Stimulated activated naive CD4-positive, alpha-beta T cell (primary cell): ENCODE measurements at regions not wholly inside any gene's neighbourhood (a gene's known extent, or its start where the extent isn't known, plus 50 kb on each side); places are given as distances from the start of the nearest gene placed in this dataset.
"Not testable (repeated sequence)": the region's sequence is repeated elsewhere in the genome, so short reads cannot be mapped to it uniquely, and the experiment has no call there.

Experiments used
- DNase-seq, 6 experiments: peaks; one replicate each; lab custom pipeline; 2025; lab: John Stamatoyannopoulos, UW

DNA sequence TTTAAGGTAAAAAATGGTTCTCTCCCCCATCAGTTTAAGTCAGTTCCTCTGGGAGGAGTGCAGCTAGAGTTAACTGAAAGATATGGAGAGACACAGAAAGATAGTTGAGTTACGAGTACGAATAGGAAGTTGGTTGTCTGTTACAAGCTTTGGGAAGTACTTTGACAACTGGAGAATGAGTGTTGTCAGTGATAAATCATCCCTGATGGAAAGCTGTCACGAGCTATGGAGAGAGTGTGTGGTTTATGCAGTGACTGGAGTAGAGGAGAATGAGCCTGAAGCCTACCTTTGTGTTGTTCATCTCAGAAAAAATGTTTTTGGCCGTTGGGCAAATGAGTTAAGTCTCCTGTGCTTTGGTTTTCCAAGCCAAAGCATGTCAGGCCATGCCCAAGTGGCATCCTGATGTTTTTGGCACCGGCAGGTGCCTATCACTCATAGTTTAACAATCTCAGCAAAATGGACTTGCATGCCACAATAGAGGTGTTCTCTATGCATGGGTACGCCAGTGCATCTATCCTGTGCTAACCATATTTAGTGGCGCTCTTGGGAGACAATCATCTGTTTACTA, 350.2 kb downstream of the IRS2 start:
- no peak for DNase-seq

DNA sequence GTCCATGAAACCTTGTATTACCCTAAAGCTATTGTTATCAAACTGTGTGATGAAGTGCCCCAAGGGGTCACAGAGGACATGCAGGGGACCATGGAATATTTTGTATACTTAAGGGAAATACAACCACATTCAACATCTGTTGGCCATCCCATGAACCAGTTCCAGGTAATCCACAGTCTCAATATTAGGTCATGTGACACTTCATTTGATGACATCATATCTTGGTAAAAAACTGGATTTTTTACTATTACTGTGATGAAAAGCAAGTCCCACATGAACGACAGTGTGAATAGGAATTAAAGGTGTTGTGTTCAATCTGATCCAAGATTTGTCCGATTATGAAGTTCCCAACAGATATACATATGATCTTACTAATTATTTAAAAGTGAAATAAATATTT, 355.2 kb downstream of the IRS2 start:
- no peak for DNase-seq

DNA sequence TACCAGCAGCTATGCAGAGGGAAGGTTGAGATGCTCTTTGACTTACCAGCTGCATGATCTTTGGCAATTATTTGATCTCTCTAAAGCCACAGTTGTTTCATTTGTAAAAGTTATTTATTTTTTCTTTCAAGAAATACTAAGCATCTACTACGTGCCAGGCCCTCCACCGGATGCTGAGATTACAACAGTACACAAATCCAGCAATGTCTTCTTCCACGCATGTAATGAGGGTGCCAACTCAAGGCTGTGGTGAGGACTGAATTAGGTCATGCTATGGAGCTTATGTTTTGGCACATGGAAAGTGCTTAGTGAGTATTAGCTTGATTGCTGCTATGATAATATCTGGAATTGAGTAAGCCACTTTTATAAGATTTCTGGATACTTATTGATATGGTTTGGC, 358.2 kb downstream of the IRS2 start:
- no peak for DNase-seq

DNA sequence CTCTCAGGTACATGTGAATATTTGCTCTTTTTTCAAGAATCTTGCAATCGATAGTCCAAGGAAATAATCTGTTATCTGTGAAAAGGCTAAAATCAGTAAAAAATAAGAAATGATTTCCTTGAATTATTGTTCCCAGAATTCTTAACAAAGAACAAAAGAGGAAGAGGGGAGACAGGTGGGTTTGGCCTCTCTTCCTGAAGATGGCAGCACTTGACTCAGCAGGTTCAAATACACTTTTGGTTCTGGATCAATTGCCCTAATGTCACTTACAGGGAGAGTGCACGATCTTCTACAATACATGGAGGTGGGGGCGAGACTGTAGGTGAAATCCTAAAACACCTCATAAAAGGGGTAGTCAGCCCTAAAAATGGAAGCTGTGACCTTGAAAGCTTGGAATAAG, 358.7 kb downstream of the IRS2 start:
- no peak for DNase-seq

DNA sequence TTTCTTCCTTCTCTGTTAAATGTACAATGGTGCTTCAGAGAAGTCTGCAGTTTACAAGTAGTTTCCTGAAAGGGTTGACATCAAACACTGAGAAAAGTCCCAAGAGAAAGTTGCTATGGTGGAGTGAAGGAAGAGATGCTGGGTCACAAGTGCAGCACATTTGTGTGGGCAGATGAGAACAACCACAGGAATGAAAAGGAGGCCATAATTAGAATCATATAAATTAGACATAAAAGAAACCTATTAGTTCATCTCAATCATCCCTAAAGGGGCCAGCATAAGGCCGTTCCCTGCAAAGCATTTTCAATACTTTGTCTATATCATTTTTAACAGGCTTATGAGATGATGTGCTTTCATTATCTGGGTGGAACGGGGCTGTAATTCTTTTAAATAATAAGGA, 359.2 kb downstream of the IRS2 start:
- DNase-seq: no peak

DNA sequence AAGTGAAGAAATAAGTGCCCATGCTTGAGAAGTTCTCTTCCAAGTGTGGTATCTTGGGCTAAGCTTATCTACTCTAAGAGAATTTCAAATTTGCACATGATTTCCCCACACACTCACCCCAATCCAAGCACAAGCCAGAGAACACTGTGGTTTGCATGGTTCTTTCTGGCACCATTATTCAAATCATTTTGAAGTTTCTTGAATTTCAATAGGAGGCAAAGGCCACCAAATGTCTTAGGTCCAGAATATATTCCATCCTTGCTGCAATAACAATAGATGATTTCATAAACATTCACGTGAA, 359.7 kb downstream of the IRS2 start:
- DNase-seq: no peak

DNA sequence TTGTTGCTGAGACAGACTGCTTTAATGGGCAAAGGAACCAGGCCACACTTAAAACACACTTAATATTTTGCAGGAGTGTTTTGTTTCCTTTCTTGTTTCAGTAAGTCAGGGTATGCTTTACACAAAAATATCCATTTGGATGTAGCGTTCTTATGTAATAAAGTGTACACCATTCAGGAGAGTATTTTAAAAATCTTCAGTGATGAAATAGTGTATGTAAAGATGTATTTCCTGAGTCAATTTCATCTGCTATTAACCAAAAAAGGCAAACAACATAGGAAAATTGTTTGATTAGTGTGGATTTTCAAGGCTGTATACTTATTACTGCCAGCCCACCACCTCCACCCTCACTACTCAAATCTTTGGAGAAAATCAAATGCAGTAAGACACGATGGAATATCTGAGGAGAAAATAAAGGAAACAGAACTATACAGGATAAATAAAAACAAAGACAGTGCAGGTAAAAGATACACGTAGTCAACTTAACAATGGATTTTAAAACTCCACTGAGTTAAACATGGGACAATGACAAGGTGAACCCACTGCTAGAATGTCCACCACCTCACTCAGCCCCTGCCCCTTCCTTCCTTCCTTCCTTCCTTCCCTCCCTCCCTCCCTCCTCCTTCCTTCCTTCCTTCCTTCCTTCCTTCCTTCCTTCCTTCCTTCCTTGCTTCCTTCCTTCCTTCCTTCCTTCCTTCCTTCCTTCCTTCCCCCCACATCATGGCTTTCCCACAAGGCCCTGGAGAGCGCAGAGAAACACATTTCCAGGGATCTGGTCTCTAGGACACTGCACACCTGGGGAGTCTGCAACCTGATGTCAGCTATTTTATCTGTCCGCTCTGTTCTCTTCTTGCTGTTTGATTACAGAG, 360.3 kb downstream of the IRS2 start:
- DNase-seq: no peak

DNA sequence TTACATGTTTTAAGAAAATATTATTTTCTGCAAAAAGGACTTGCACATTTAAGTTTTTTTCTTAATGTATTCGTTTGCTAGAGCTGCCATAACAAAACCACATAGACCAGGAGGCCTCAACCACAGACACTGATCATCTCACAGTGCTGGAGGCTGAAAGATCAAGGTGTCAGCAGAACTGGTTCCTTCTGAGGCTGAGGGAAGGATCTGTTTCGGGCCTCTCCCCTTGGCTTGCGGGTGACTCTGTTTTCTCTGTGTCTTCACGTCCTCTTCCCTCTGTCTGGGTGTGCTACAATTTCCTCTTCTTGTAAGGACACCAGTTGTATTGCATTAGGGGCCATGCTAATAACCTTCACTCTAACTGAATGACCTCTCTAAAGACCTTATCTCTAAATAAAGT, 364.2 kb downstream of the IRS2 start:
- DNase-seq: no peak

DNA sequence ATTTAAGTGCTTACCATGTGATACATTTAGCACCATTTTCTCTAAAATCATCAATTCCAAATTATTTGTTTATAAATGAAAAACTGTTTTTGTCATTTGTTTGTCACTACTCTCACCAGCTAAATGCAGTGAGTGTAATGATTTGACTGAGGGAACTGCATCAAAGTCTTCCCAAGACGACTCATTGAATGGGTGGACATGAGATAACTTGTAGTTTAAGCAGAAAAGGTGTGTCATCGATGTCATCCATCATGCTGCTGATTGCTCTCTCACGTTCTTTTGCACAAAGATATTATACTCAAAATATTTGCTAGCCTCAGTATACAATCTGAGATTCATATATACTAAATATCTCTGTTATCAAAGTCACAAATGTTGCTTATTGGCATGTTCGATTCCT, 366.5 kb downstream of the IRS2 start:
- no peak for DNase-seq

DNA sequence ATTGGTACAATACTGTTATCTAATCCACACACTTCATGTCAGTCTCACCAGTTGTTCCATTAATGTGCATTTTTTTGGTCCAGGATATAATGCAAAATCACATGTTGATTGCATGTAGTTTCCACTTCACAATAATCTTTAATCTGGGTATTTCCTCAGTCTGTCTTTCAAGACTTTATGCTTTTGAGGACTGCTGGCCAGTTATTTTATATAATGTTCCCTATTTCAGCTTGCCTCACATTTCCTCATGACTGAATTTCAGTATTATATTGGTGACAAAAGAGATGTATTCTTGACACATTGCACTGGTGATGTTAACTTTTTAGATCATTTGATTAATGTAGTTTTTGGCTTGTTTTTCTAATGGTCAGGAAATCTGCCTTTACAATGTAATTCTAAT, 368.3 kb downstream of the IRS2 start:
- no peak for DNase-seq

DNA sequence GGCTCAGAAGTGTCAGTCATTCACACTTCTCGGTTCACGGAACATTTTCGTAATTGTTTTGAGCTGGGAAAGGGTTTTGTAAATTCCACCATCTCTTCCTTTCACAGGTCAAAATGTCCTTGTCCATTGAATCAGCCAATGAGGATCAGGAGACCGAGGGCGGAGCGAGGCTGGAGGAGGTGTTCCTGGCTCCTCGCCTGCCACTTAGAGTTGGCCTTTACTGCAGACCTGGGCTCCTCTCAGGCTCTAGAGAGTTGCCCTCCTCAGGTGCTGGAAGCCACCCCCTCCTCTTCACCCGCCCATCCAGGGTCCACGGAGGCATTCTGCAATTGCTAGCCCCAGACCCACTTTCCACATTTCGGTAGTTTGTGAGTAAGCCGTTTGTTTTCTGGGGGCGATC, 370.4 kb downstream of the IRS2 start:
- DNase-seq: no peak

DNA sequence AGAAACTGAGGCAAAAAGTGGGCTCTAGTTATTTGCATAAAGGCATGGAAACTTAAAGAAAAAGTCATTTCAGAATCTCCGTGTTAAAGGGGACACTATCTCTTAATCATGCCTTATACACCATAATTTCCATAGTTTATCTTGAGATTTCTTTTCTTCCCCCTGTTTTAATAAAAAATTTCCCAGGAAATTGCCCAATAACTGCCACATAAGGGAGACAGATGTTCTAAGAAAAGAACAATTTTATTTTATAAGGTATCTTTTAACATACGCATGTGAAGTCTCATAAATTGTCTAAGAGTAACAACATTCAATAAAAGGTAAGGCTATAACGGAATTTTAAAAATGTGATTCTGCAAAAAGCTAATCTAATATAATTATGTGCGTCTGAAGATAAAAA, 371.3 kb downstream of the IRS2 start:
- no peak for DNase-seq

DNA sequence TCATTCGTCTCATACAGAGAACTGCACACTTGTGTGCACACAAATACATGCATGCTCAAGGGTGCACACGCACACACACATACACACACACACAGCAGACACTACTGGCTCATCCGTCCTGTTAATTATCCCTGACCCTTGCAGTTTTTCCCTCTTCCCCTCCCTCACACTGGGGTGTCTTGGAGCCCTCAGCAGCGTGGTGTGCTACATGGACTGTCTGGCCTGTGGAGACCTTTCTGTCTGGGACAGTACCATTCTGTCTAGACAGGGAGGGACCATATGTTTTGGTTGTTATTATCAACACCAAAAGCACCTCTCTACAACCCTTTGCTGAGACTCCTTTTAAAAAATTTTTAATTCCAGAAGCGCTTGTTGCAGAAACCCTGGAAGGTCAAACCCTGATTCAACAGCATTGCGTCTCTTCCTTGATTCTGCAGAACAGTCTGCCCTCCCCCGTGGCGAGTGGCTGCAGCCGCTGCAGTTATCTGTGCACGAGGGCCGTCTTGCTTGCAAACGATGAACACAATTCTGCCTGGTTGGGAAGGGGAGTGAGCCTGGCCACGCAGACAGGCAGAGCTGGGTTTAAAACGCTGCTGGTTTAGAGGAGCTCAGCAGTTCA, 374.0 kb downstream of the IRS2 start:
- DNase-seq: no peak

DNA sequence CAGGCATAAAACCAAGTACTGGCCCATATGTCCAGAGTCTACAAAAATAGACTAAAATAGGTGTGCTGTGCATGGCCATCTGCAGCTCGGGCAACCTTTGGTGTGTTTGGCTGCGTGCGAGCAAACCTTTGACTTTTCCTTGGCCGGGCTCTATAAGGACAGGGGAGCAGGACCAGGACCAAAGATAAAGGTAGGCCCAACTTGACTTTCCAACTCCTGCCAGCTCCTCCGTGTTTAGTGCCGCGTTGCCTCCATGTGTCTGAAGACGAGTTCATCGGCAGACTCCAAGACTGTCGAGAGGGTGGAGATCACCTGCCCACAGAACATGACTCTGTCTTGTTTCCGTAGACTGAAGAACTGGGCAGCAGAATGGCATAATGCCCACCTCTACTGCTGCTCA, 375.5 kb downstream of the IRS2 start:
- no peak for DNase-seq

DNA sequence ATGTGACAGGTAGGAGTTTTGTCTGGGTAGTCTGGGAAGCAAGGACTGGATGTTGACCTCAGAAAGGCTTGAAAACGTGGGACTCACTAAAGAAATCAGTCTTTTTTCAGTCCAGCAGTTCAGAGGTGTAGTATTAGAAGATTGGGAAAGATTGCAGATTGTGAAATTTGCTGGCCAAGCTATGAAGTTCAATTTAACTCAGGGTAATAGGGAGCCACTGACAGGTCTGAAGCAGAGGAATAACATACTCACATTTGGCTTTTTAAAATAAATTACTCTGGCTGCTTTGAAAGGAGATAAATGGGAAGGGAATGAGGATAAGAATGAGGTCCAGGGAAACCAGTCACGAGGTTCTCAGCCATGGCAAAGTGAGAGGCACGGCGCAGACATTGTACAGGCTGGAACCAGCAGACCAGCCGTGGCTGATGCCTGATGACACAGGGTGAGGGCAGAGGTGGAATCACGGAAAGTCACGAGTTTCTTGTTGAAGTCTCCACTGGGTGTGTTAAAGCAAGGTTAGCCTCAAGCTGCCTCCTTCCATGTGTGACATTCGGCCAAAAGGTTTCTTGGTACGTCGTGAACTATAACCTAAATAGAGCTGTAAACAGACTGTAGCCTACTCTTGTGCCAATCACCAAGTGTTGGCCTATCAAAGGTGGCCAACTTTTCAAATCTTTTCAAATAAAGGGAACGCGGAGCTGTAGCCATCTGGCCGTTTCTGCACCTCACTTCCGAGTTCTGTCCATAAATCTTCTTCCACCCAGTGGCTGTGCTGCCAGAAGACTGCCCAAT, 377.6 kb downstream of the IRS2 start:
- no peak for DNase-seq

DNA sequence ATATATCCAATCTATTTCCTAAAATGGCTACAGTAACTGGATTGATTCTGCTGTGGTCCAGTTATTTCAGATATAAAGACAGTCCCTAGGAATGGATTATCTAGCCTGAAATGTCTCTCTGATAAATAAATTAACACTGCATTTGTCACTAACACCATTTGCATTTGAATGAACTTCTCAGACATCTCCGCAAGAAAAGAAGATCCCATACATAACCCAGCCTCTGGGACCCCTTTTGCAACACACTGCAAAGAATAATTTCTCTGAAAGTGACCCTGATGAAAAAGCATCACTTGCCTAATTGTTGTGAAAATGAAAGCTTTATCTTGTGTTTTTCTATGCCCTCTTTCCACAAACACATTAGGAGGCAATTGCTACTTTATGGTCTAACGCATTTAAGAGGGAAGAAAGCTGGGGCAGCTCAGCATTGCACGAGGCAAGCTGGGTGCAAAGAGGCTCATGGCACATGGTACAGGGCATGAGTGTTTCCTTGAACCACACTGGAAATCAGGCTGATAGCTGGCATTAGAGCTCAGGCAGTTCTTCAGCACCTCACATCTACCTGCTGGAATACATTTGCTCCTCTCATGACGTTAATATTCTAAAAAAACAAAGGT, 379.9 kb downstream of the IRS2 start:
- no peak for DNase-seq

DNA sequence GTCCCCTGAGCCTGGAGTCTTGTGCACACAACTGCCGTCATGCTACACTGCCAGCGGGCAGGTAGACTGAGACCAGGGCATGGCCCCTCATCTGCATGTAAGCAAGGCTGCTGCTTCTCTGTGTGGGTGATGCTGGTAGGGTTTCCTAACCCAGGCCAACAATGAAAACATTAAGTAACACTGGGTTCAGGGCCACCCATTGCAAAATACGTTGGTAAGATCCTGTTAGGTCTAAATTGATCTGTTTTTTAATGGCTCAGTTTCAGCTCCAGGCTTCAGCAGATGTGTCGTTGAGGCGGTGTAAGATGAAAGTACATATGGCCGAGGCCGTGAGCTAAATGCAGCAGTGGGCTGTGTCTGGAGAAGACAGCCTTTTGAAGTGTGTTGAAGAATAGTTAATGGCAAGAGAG, 383.4 kb downstream of the IRS2 start:
- DNase-seq: no peak

DNA sequence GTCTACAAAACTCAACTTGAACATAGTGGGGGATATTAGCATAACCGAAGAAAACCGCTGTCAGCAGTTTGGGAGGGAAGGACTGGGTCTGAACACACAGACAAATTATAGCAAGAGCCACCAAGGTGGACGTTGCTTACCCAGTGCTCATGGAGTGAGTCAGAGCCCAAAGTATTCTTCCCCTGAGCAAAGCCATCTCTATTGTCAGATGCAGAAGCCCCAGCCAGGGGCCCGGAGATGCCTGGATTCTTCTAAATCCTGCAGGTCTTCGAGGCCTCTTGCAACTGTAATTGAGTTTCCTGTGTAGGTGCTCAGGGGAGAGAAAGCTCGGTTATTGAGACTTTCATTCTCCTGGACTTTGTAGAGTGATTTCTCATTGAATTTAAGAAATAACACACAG, 384.5 kb downstream of the IRS2 start:
- no peak for DNase-seq

DNA sequence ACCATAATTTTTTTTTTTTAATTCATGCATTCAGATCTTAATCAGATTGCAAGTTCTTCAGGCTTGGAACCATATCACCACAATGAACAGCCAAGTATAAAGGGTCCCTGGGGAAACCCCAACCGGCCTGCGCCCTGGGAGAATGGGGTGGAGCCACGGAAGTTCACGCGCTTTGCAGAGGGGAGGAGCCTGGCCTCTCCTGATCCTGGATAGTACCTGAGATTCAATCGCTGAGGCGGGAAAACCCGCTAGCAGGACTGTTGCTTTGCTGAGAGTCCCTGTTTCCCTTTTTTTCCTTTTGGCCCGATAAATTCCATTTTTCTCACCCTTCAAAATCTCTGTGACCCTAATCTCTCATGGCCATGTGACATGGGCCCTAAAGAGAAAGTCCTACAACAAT, 385.1 kb downstream of the IRS2 start:
- DNase-seq: no peak

DNA sequence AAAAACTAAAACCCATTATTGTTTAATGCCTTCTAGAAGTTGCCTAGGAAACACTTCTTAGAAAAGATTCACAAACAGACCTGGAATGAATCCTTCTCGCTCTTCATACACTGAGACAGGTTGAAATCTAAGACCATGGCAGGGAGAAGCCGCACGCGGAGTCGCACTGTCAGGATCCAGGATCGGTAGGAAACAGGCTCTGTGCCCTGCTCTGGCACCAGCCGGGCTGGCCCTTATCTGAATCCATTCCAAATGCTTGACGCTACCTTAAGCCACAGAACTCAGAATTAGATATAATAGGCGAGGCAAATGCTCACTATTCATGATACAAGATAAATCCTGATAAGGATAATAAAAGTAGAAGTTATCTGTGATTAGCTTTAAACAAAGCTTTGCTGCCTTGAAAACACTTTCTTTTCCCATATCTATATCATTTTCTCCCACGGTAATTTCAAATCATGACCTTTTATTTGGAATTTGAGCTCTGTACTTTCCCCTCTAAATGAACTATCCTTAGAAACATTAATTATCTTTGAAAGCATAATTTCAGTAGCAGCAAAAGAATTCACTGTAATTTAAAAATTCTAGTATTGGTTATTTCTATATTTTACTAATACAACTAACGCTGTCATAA, 385.6 kb downstream of the IRS2 start:
- DNase-seq: no peak

DNA sequence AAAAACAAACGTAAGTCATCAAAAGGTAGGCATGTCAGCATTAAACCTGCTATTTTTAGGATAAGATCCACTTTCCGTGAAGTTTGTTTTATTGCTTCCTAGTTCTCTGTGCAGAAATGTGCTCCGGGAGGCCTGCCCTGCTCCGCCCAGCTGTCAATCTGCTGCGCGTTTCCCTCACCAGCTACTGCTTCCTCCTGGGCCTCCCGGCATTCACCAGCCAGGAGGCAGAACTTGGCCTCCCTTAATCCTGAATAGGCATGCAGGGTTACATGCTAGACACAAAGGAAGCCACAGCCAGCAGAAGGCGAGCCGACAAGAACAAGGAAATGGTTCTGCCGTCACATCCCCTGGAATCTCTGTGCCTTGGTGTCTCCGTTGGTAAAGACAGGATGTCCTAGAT, 386.2 kb downstream of the IRS2 start:
- DNase-seq: no peak

DNA sequence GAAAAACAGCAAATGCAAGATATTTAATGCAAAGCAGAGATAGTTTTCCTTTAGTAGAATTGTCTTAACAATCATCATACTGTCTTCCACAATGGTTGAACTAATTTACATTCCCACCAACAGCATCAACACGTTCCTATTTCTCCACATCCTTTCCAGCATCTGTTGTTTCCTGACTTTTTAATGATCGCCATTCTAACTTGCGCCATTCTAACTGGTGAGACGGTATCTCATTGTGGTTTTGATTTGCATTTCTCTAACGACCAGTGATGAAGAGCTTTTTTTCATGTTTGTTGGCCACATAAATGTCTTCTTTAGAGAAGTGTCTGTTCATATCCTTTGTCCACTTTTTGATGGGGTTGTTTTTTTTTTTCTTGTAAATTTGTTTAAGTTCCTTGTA, 388.3 kb downstream of the IRS2 start:
- not testable (repeated sequence) for DNase-seq
